ENCODE measurements at regions not wholly inside any gene's neighbourhood (a gene's known extent, or its start where the extent isn't known, plus 50 kb on each side); places are given as distances from the start of the nearest gene placed in this dataset.

DNA sequence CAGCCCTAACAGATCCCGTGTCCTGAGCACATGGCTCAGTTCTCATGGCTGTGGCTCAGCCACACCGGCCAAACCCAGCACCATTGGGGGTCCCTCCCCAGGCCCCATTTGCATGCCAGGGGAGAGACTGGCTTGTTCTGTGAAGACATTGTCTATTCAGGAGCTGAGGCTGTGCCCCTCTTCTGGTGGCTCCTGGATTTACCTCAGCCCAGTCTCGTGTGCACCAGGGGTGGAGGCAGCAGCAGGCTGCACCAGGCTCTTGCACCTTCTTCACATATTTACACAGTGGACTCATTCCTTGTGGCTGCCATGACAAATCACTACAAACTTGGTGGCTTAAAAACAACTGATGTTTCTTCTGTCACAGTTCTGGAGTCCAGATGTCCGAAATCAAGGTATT is 92.4 kb upstream of the ITGA6 start:
- no peak for ATAC-seq (ENCODE audit: insufficient read depth, low read depth)
- H4K20me1 ChIP-seq (ENCODE audit: insufficient read depth, low read length), result no peaks in the 10 kb centered on the region
- H3K36me3 ChIP-seq (ENCODE audit: insufficient read depth, low read length), result no peaks in the 10 kb centered on the region
- no peak overlapping the region for H3K4me3 ChIP-seq (ENCODE audit: low read depth in 1 of 2, low read length in 2 of 2)
- H3K4me2 ChIP-seq (ENCODE audit: insufficient read depth, low read length), result no peak overlapping the region
- H3K9ac ChIP-seq (ENCODE audit: low read depth, low read length), result no peak overlapping the region
- no peak overlapping the region for H3K27ac ChIP-seq (ENCODE audit: low read length)
- no peaks in the 10 kb centered on the region for H3K9me3 ChIP-seq (ENCODE audit: insufficient read depth, low read length, severe bottlenecking)
- H2AFZ ChIP-seq (ENCODE audit: low read depth, low read length), result no peak overlapping the region
- peaks cover 7% of the 10 kb centered on the region for H3K4me1 ChIP-seq (ENCODE audit: insufficient read depth, low read length)
- DNase-seq, result no peak
- no peaks in the 10 kb centered on the region for H3K79me2 ChIP-seq (ENCODE audit: insufficient read depth, low read length)
- TF ChIP-seq, protein P1, sequence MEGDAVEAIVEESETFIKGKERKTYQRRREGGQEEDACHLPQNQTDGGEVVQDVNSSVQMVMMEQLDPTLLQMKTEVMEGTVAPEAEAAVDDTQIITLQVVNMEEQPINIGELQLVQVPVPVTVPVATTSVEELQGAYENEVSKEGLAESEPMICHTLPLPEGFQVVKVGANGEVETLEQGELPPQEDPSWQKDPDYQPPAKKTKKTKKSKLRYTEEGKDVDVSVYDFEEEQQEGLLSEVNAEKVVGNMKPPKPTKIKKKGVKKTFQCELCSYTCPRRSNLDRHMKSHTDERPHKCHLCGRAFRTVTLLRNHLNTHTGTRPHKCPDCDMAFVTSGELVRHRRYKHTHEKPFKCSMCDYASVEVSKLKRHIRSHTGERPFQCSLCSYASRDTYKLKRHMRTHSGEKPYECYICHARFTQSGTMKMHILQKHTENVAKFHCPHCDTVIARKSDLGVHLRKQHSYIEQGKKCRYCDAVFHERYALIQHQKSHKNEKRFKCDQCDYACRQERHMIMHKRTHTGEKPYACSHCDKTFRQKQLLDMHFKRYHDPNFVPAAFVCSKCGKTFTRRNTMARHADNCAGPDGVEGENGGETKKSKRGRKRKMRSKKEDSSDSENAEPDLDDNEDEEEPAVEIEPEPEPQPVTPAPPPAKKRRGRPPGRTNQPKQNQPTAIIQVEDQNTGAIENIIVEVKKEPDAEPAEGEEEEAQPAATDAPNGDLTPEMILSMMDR (IDR thresholded peaks at IDR 0.05; ENCODE audit: borderline replicate concordance, extremely low read depth, low read length, poor library complexity, severe bottlenecking), result no peak
- no peak for TF ChIP-seq EZH2 (IDR thresholded peaks at IDR 0.05; ENCODE audit: borderline replicate concordance, low read depth, low read length, severe bottlenecking)
- no peaks in the 10 kb centered on the region for H3K27me3 ChIP-seq (ENCODE audit: insufficient read depth, low read length, poor library complexity)

DNA sequence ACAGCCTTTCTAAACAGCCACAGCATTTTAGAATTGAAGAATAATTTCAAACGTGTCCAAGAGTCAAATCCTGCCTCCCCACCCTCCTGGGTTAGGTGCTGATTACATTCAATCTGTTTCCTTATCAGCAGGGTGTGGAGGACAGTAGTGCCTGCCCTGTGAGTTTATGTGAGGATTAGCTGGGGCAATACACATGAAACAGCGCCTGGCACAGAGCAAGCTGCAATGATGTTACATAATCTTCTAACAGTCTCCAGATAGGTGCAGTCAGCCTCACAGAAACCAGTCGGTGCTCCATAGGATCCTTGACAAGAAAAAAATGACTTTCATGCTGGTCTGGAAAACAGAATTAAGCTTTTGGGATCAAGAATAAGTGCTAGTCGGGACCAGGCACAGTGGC is 91.7 kb upstream of the ITGA6 start:
- no peak overlapping the region for H2AFZ ChIP-seq (ENCODE audit: low read depth, low read length)

DNA sequence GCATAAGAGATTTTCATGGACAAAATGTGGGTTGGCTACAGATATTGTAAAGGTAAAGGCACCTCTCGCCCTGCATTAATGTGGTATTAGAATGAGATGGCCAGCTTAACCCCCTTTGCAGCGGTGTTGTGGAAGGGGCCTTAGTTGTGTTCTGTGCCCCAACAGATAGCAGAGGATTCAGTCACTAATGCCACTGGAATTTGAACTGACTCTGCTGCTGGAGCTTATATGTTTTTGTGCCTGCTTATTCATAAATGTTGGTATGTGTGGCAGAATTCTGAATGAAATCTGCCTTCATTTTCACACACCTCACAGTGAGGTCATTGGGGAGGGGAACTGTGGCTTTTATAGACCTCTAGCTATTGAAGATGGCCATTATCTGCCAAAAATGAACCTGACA is 90.7 kb upstream of the ITGA6 start:
- DNase-seq (no peak), ATAC-seq (ENCODE audit: insufficient read depth, low read depth) (no peak)
- Histone ChIP-seq H2AFZ (ENCODE audit: low read depth, low read length) (no peak overlapping the region), H3K36me3 (ENCODE audit: insufficient read depth, low read length) (no peaks in the 10 kb centered on the region), H3K27ac (ENCODE audit: low read length) (no peak overlapping the region), H3K4me1 (ENCODE audit: insufficient read depth, low read length) (peaks cover 12% of the 10 kb centered on the region), H3K9ac (ENCODE audit: low read depth, low read length) (no peak overlapping the region), H4K20me1 (ENCODE audit: insufficient read depth, low read length) (no peaks in the 10 kb centered on the region), H3K9me3 (ENCODE audit: insufficient read depth, low read length, severe bottlenecking) (no peaks in the 10 kb centered on the region), H3K27me3 (ENCODE audit: insufficient read depth, low read length, poor library complexity) (no peaks in the 10 kb centered on the region), H3K4me2 (ENCODE audit: insufficient read depth, low read length) (no peak overlapping the region), H3K79me2 (ENCODE audit: insufficient read depth, low read length) (no peaks in the 10 kb centered on the region), H3K4me3 (ENCODE audit: low read depth in 1 of 2, low read length in 2 of 2) (no peak overlapping the region)
- TF ChIP-seq EZH2 (IDR thresholded peaks at IDR 0.05; ENCODE audit: borderline replicate concordance, low read depth, low read length, severe bottlenecking), result no peak
- TF ChIP-seq, protein P1 (IDR thresholded peaks at IDR 0.05; ENCODE audit: borderline replicate concordance, extremely low read depth, low read length, poor library complexity, severe bottlenecking), result no peak

More for the DNA sequence above, 91.7 kb upstream of the ITGA6 start:
- Histone ChIP-seq H3K4me3 (ENCODE audit: low read depth in 1 of 2, low read length in 2 of 2) (no peak overlapping the region), H4K20me1 (ENCODE audit: insufficient read depth, low read length) (no peaks in the 10 kb centered on the region), H3K4me2 (ENCODE audit: insufficient read depth, low read length) (no peak overlapping the region), H3K4me1 (ENCODE audit: insufficient read depth, low read length) (peaks cover 12% of the 10 kb centered on the region), H3K79me2 (ENCODE audit: insufficient read depth, low read length) (no peaks in the 10 kb centered on the region), H3K9me3 (ENCODE audit: insufficient read depth, low read length, severe bottlenecking) (no peaks in the 10 kb centered on the region), H3K36me3 (ENCODE audit: insufficient read depth, low read length) (no peaks in the 10 kb centered on the region), H3K27me3 (ENCODE audit: insufficient read depth, low read length, poor library complexity) (no peaks in the 10 kb centered on the region), H3K9ac (ENCODE audit: low read depth, low read length) (no peak overlapping the region), H3K27ac (ENCODE audit: low read length) (no peak overlapping the region)
- ATAC-seq (ENCODE audit: insufficient read depth, low read depth) (no peak), DNase-seq (no peak)
- no peak for TF ChIP-seq EZH2 (IDR thresholded peaks at IDR 0.05; ENCODE audit: borderline replicate concordance, low read depth, low read length, severe bottlenecking)
- TF ChIP-seq, protein P1 (IDR thresholded peaks at IDR 0.05; ENCODE audit: borderline replicate concordance, extremely low read depth, low read length, poor library complexity, severe bottlenecking), result no peak
